Fibroblast of mammary gland (primary cell): ENCODE measurements at regions not wholly inside any gene's neighbourhood (a gene's known extent, or its start where the extent isn't known, plus 50 kb on each side); places are given as distances from the start of the nearest gene placed in this dataset.
A peak's percentile ranks its signal among the peaks of the same experiment; 100 is the strongest.

Experiments
- DNase-seq: peaks from one replicate; pipeline ENCODE4 v3.0.0-alpha.2; 2010; ENCODE audit warnings: low read depth
- H3K4me3 ChIP-seq: 2 replicates; pipeline ENCODE4 v1.5.1; 2011; ENCODE audit warnings: low read depth, mild to moderate bottlenecking, low read length, moderate library complexity; ENCODE audit not compliant: control insufficient read depth
- TF ChIP-seq, protein P1 (sequence below): conservative IDR thresholded peaks from 2 replicates; pipeline ENCODE4 v1.5.1; 2011; ENCODE audit warnings: low read depth, low read length, inconsistent platforms; ENCODE audit not compliant: control insufficient read depth, insufficient read depth

DNA sequence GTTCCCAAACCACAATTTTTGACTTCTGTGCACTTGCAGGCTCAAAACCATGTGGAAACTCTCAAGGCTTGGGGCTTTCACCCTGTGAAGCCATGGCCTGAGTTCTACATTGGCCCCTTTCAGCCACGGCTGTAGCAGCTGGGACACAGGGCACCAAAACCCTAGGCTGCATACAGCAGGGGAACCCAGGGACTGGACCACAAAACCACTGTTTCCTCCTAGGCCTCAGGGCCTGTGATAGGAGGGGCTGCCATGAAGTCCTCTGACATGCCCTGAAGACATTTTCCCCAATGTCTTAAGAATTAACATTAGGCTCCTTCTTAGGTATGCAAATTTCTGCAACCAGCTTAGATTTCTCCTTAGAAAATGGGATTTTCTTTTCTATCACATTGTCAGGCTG is 312.1 kb upstream of the TUSC1 start:
- DNase-seq, result no peak
- no peak overlapping the region for H3K4me3 ChIP-seq
- TF ChIP-seq, protein P1, sequence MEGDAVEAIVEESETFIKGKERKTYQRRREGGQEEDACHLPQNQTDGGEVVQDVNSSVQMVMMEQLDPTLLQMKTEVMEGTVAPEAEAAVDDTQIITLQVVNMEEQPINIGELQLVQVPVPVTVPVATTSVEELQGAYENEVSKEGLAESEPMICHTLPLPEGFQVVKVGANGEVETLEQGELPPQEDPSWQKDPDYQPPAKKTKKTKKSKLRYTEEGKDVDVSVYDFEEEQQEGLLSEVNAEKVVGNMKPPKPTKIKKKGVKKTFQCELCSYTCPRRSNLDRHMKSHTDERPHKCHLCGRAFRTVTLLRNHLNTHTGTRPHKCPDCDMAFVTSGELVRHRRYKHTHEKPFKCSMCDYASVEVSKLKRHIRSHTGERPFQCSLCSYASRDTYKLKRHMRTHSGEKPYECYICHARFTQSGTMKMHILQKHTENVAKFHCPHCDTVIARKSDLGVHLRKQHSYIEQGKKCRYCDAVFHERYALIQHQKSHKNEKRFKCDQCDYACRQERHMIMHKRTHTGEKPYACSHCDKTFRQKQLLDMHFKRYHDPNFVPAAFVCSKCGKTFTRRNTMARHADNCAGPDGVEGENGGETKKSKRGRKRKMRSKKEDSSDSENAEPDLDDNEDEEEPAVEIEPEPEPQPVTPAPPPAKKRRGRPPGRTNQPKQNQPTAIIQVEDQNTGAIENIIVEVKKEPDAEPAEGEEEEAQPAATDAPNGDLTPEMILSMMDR, result no peak

DNA sequence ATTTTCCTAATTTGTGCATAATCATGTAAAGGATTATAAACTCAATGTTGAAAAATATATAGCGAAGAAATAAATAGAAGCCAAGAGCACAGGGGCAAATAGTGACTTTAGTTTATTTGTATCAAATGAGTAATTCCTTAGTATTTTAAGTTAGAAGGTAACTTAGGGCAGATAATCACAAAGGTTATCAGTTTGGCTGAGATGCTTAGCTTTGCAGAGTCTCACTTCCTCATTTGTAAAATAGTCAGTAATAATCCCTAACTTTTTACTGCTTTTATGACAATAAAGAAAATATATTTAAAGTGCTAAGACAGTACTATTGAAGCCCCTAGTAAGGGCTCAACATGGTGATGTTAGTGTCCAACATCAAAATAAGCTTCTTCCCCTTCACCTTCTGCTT is 297.4 kb upstream of the TUSC1 start:
- no peak overlapping the region for H3K4me3 ChIP-seq
- TF ChIP-seq, protein P1, result no peak
- no peak for DNase-seq

DNA sequence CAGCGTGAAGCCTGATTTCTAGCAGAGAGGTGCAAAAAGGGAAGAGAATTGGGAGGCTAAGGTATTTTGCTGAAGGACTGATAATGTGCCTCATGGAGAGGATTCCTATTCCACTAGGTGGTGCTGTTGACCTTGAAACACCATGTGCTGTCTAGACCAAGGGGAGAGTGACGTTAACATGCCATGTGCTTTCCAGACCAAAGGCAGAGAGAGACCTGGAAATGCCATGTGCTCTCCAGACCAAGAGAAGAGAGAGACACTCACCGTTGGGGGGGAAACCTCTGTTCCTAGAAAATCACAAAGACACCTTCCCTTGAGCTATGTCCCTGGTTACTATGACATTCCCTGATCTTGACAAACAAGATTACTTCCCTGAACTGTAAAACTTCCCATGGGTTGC is 286.0 kb upstream of the TUSC1 start:
- no peak overlapping the region for H3K4me3 ChIP-seq
- peak; percentile 86 for DNase-seq
- TF ChIP-seq, protein P1, result peak; percentile 70

DNA sequence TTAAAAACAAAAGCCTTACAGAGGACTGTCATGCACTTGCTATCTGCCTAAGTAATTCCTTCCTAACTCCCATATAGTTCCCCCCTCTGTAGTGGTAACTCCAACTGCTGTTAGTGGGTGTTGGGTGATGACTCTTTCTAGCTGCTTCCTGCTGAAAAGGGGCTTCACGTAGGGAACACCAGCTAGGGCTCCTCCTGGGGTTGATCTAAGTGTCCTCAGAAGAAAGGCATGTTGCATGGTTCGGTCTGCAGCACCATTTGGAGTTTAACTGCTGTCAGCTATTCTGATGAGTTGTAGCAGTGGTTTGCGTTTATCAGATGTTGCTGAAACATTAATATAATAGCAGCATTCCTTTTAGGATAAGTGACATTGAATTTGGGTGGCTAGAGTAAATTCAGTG is 281.9 kb upstream of the TUSC1 start:
- H3K4me3 ChIP-seq, result no peak overlapping the region
- no peak for DNase-seq
- TF ChIP-seq, protein P1, result no peak

DNA sequence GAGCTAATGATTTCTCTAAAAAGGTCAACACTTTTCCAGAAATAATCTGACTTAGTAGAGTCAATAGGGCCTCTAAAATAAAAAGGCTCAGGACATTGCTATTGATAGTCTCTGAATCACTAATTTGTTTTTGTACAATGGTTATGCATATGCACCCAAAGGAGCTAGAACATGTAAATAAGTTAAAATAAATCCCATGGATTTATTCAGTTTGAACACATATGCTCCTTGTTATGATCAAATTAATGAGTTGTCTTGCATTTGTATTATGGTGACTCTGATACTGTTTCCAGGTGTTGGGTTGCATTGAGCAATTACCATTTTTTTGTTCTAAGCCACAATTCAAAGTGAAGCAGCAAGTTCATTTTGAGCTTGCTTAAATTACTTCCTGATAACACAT is 276.0 kb upstream of the TUSC1 start:
- TF ChIP-seq, protein P1, result no peak
- no peak for DNase-seq
- H3K4me3 ChIP-seq, result no peak overlapping the region

DNA sequence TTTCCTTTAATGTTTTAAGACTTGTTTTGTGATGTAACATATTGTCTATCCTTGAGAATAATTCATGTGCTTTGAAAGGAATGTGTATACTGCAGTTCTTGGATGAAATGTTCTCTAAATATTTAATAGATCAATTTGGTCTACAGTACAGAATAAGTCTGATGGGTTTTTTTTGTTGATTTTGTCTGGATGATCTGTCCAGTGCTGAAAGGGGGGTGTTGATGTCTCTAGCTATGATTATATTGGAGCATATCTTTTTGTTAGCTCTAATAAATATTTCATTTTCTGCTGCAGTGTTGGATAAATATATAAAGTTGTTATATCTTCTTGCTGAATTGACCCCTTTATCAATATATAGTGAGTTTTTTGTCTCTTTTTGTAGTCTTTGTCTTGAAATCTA is 269.9 kb upstream of the TUSC1 start:
- TF ChIP-seq, protein P1, result no peak
- DNase-seq, result no peak
- H3K4me3 ChIP-seq, result no peak overlapping the region

DNA sequence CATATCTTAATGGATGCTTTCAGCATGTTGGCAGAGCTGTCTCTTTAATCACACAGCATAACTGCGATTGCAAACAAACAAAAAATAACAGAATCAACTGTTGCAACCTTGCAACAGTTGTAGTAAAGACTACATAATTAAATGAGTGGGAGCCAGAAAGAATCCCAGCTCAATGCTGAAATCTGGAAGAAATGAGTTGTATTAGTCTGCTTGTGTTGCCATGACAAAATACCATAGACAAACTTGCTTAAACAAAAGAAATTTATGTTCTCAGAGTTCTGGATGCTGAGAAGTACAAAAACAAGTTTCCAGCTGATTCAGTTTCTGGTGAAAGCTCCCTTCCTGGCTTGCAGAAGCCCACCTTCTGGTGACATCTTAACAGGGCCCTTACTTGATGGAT is 260.9 kb upstream of the TUSC1 start:
- TF ChIP-seq, protein P1, result no peak
- no peak for DNase-seq
- H3K4me3 ChIP-seq, result no peak overlapping the region
